ENCODE measurements at regions not wholly inside any gene's neighbourhood (a gene's known extent, or its start where the extent isn't known, plus 50 kb on each side); places are given as distances from the start of the nearest gene placed in this dataset.
A peak's percentile ranks its signal among the peaks of the same experiment; 100 is the strongest.
"Not testable (repeated sequence)": the region's sequence is repeated elsewhere in the genome, so short reads cannot be mapped to it uniquely, and the experiment has no call there.

DNA sequence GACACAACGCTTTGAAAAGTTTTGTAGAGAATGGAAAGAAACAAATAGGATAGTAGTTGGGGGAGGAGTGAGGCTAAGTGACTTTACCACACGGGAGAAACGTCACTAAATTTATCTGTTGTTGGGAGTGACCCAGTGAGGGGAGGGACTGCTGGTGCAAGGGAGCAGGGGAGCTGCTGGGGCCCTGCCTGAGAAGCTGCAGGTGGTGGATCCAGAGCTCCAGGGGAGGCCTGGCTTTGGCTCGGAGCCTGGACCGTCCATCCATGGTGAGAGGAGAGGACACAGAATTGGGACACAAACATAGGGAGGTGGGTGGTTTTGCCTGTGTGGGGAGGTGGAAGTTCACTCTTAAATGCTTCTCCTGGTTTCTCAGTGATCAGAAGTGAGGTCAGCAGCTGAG lies 107.6 kb downstream of the GOSR1 start:
- 54 to 61% methylated on average over 5 of the region's 5 CpGs for WGBS, 2 donors
- intact Hi-C loops (cut with DNase I; ENCODE audit: low total_unique reads) = no loop called here
- H3K4me3 ChIP-seq (ENCODE audit: low read depth, poor library complexity, severe bottlenecking) = no peak overlapping the region
- TF ChIP-seq, protein P1, sequence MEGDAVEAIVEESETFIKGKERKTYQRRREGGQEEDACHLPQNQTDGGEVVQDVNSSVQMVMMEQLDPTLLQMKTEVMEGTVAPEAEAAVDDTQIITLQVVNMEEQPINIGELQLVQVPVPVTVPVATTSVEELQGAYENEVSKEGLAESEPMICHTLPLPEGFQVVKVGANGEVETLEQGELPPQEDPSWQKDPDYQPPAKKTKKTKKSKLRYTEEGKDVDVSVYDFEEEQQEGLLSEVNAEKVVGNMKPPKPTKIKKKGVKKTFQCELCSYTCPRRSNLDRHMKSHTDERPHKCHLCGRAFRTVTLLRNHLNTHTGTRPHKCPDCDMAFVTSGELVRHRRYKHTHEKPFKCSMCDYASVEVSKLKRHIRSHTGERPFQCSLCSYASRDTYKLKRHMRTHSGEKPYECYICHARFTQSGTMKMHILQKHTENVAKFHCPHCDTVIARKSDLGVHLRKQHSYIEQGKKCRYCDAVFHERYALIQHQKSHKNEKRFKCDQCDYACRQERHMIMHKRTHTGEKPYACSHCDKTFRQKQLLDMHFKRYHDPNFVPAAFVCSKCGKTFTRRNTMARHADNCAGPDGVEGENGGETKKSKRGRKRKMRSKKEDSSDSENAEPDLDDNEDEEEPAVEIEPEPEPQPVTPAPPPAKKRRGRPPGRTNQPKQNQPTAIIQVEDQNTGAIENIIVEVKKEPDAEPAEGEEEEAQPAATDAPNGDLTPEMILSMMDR (IDR thresholded peaks at IDR 0.05) = no peak
- TF ChIP-seq POLR2A (IDR thresholded peaks at IDR 0.05) = no peak
- no peak for DNase-seq (ENCODE audit: low spot score in 2 of 2)

DNA sequence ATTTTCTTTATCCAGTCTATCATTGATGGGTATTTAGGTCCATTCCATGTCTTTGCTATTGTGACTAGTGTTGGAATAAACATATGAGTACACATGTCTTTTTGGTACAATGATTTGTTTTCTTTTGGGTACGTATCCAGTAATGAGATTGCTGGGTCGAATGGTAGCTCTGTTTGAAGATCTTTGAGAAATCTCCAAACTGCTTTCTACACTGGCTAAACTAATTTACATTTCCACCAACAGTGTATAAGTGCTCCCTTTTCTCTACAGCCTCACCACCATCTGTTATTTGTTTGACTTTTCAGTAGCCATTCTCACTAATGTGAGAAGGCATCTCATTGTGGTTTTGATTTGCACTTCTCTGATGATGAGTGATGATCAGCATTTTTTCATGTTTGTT lies 103.7 kb downstream of the GOSR1 start:
- intact Hi-C loops (cut with DNase I; ENCODE audit: low total_unique reads) = no loop called here
- WGBS, 2 donors = 93 to 97% methylated on average over 2 of the region's 2 CpGs
- no peak for DNase-seq (ENCODE audit: low spot score in 2 of 2)
- H3K4me3 ChIP-seq (ENCODE audit: low read depth, poor library complexity, severe bottlenecking) = no peak overlapping the region
- no peak for TF ChIP-seq POLR2A (IDR thresholded peaks at IDR 0.05)
- TF ChIP-seq, protein P1 (IDR thresholded peaks at IDR 0.05) = no peak

DNA sequence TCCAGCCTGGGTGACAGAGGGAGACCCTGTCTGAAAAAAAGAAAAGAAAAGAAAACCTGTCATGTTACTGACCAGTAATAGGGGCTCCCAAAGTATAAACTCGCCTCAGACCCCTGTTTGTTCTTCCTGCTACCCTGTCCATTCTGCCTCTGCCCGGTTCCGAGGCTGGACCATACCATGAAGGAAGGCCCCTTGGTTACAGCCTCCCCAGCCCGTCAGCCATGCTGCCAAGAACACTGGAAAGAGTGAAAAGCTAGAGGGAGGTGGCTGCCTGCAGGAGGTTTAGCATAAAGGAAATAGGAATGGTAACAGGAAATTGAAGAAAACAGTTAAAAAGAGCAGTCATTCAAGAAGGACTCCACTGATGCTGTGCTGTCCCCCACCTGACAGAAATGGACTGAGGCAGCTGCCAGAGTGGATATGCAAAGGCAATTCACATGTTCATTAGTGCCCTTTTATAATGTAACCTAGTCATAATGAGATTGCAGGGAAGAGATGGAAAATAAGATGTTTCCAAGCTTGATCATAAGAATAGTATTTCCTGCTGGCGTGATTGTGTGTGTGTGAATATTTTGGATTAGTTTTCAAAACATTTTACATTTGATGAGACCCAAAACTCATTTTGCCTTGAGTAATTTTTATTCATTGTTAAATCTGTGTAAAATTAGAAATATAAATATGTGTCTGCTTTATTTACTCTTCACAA lies 102.6 kb downstream of the GOSR1 start:
- TF ChIP-seq, protein P1 (IDR thresholded peaks at IDR 0.05) = no peak
- TF ChIP-seq POLR2A (IDR thresholded peaks at IDR 0.05) = no peak
- WGBS, 2 donors = 81 to 85% methylated on average over 5 of the region's 5 CpGs
- intact Hi-C loops (cut with DNase I; ENCODE audit: low total_unique reads) = no loop called here
- no peak overlapping the region for H3K4me3 ChIP-seq (ENCODE audit: low read depth, poor library complexity, severe bottlenecking)
- DNase-seq (ENCODE audit: low spot score in 2 of 2) = peak in 1 of 2 donors; percentile 13

DNA sequence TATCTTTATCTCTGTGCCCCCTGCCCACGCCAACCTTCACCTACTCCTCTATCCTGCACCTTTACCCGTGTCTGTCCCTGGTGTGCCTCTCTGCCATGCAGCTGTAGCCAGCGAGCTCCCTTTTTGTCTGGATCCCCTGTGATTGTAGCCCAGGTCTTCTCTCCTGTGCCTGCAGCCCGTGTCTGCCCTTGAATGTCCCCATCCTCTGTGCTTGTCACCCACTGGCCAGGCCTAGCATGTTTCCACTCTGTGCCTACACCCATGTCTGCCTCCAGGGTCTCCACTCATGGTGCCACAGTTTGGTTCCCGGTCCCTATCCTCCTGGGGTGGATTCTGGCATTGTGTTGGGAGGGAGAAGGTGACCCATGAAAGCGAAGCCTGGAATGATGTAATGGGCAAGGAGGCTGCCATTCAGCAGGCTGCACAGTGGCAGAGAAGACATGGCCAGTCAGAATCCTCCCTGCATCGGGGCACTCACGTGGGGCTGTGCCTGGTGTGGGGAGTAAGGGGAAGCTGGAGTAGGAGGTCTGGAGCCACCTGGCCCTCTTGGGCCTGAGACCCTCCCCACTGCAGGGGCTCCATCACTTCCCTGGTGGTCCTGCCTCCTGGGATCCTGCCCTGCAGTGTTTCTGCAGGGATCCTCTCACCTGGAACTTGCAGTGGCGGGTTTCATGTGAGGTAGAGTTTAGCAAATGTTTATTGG lies 101.0 kb downstream of the GOSR1 start:
- intact Hi-C loops (cut with DNase I; ENCODE audit: low total_unique reads); H3K4me3 ChIP-seq (ENCODE audit: low read depth, poor library complexity, severe bottlenecking): not testable (repeated sequence)
- WGBS, 2 donors = 85 to 88% methylated on average over 9 of the region's 9 CpGs

More for the DNA sequence above, 101.0 kb downstream of the GOSR1 start:
- DNase-seq (ENCODE audit: low spot score in 2 of 2) = peak in 1 of 2 donors; percentile 73

All from lower leg skin (tissue), 4 donors.